ENCODE measurements at regions not wholly inside any gene's neighbourhood (a gene's known extent, or its start where the extent isn't known, plus 50 kb on each side); places are given as distances from the start of the nearest gene placed in this dataset.

GRCh38 chr6:122238861-122239260 is 160.6 kb upstream of the HSF2 start:
- TF ChIP-seq POLR2A (IDR thresholded peaks at IDR 0.05; ENCODE audit: low read depth, low read length) (no peak), TAF1 (IDR thresholded peaks at IDR 0.05; ENCODE audit: low read depth, low read length) (no peak), POLR2AphosphoS5 (IDR thresholded peaks at IDR 0.05; ENCODE audit: low read depth, low read length) (no peak)
